GM21786 (cell line): ENCODE measurements at regions not wholly inside any gene's neighbourhood (a gene's known extent, or its start where the extent isn't known, plus 50 kb on each side); places are given as distances from the start of the nearest gene placed in this dataset.
A peak's percentile ranks its signal among the peaks of the same experiment; 100 is the strongest.

Experiments used
- ATAC-seq: cut with Tn5 transposase; IDR thresholded peaks from one replicate; pipeline ENCODE4 v1.9.1; 2021; ENCODE audit not compliant: unreplicated experiment

DNA sequence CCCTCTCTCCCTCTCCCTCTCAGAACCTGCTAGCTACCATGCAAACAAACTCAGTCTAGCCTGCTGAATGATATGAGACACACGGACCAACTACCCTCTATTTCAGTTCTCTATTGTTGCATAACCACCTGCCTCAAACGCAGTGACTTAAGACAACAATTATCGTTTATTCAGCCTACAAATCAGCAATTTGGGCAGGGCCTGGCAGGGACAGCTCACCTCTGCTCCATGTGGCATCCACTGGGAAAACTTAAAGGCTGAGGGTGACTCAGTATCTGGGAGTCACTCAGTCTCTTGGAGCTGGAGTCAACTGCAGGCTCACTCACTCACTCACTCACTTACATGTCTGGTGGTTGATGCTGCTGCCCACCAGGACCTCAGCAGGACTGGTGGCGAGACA lies 121.3 kb downstream of the SEC16B start:
- ATAC-seq, result no peak

DNA sequence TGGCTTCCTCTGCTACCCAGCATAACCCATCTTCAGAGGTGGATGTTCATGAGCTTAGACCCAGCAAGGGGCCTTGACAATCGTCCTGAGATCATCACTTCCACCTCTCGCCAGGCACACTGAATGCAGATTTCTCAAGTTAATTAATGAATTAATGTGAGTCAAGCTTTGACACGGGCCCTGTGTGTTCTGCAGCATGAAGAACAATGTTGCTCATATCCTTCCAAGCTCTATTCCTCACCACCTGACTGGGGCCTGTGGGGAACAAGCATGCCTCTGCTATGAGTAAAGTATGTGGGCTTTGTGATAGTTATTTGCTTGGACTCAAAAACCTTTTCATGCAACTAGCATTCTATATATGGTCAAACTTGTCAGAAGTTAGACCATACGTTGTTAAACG lies 122.0 kb downstream of the SEC16B start:
- no peak for ATAC-seq

DNA sequence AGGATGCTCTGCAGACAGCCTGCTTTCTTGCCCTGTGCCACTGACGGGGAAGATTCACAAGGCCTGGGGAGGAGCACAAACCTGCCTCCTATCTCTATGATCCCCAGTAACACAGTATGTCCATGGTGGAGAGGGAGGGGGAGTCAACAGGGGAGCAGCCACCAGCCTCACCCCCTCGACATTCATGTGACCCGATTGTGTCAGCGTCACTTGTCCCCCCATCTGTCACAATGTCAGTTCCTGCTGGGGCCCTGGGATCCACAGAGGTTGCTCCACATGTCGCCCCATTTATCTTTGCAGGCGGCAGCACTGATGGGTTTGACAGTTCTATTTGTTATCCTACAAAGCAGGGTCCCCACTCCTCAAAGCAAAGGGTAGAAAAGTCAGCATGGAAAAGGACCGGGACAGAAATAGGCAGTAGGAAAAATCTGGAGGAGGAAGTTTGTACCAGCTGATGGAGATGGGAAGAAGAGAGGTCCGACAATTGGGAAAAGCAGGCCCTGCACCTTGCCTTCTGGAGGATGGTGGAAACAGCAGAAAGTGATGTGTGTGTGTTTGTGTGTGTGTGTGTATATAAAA lies 130.9 kb downstream of the SEC16B start:
- no peak for ATAC-seq

DNA sequence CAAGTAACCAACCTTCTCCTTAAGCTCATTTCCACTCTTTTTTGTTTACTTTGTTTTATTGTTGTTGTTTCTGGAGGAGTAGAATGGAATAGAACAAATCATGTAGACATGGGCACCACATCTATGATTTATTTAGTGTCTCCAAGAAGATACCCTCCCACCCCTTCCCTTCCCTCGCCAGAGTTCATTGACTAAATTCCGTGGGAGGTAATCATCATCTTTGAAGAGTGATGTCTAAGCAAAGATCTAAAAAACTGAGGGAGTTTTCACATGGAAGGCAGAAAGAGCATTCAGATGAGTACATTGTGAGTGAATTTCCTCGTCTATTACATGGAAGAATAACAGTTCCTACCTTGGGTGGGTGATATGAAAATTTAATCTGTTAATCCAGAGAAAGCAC lies 136.2 kb downstream of the SEC16B start:
- no peak for ATAC-seq

DNA sequence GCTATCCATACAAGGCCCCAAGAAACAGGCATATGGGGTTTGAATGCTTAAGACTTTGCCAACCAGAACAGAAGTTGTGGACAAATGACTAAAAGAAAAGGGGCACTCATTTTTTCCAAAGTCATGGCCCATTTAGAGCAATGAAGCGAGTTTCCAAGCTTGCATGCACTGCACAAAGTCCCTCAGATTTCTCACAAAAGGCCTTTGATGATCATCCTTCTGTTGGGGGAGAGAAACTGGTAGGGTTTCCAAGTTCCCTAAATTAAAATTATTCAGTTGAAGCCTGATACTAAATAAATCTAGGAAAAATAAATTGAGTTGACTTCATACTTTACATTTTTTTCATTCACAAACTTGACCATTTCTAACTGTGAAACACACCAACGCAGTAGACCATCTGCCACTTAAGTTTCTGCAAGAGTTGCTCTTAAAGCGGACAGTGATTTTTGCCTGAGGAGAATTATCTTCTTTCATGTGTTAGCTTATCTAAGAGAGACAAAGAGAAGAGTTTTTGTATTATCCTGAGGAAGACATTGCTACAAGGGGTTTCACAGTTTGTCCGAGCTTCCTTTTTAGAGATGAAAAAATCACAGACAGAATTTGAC lies 139.2 kb downstream of the SEC16B start:
- ATAC-seq, result no peak

- ATAC-seq, result no peak
Measured at GRCh38 chr1:177825276-177825901, 144.5 kb downstream of the SEC16B start.

DNA sequence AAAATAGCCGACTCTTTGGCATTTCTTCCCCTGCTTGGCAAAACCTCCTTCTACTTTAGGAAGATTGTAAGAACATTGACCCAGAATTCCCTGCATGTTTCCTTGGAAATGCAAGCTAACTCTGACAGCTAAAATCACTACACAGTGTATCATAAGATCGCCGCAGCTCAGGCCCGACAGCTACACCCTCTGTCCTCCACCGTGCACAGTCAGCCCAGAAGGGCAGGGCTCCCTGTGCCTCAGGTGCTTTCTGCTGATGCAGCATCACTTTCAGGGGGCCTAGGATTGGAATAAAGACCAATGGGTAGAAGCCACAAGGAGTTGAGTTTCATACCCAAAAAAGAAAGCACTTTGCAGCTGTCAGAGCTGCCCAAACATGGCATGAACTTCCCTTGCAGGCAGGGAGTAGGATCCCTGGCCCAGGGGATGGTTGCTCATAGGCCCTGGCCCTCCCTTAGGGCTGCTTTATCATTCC lies 145.3 kb downstream of the SEC16B start:
- ATAC-seq, result peak; percentile 49

- ATAC-seq, result no peak
Measured at GRCh38 chr1:177820213-177820612, 149.6 kb downstream of the SEC16B start.

DNA sequence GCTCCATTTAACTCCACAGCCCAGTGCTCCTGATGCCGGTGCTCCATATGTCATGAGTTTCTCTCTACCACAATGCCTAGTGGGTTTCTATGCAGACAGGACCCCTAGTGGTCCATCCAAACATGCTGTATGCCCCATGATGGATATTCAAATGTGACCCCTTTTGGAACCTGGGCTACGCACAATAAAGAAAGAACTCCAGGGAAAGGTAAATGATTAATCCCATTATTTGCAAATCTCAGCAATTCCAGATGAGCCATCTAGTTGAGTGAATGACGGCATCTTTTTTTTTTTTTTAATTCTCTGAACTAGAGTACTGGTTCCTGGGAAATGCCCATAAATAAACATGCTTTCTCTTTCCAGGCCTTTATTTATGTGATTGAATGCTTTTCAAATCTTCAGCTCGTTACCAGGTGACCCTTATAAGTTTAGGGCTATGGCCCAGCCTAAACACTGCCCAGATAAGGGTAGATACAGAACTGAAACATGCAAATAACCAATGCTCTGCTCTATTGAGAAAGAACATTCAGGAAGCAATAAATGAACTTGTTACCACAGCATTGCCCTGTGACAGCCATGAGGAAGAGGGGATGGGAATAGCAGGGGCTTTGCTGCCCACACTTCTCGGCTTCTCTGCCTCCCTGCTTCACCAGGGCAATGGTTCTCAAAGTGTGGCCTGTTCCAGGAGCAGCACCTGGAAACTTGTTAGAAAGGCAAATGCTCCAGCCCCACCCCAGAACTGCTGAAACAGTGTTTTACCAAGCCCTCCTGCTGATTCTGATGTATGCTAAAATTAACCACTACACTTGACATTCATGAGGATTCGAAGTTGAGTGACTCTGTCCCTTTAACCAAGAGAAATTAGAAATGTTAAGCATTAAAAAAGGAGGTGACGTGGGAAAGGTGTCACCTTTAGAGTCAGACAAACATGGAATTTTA lies 151.7 kb downstream of the SEC16B start:
- peak; percentile 97 for ATAC-seq

DNA sequence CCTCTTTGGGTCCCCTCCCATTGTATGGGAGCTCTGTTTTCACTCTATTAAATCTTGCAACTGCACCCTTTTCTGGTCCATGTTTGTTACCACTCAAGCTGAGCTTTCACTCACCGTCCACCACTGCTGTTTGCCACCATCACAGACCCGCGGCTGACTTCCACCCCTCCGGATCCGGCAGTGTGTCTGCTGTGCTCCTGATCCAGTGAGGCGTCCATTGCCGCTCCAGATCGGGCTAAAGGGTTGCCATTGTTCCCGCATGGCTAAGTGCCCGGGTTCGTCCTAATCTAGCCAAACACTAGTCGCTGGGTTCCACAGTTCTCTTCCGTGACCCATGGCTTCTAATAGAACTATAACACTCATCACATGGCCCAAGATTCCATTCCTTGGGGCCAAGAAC lies 157.2 kb downstream of the SEC16B start:
- no peak for ATAC-seq

DNA sequence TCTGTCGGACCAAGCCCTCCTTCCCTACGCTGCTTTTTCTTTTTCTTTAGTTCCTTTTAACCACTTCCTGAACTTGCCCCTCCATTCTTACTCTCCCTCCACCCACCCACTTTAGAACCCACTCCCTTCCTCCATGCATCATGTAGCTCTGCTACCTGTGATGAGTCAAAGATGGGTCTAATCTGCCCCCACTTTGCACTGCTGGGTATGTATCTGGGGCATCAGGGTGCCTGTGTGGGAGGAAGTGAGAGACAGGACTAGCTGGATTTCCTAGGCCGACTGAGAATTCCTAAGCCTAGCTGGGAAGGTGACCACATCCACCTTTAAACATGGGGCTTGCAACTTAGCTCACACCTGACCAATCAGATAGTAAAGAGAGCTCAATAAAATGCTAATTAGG lies 157.7 kb downstream of the SEC16B start:
- ATAC-seq, result no peak

- no peak for ATAC-seq
Measured at GRCh38 chr1:177811429-177811828, 158.4 kb downstream of the SEC16B start.

DNA sequence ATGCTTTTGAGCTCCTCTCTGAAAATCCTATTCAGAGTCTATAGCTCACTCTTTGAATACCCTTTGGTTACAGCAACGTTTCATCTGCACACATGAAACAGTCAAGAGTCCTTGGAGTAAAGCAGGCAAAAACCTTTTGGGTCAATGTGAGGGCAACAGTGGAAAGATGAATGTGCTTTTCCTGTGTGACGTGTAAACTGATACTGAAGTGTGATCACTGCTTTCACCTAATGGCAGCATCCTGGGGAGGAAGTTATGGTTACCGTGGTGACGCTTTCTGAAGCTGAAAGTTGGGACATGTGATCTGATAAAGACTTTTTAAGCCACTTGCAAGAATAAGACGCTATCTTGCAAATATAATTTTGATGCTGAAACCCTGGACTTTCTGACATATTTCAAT lies 160.0 kb downstream of the SEC16B start:
- peak; percentile 94 for ATAC-seq

GRCh38 chr1:177802304-177802703 lies 167.6 kb downstream of the SEC16B start:
- no peak for ATAC-seq

DNA sequence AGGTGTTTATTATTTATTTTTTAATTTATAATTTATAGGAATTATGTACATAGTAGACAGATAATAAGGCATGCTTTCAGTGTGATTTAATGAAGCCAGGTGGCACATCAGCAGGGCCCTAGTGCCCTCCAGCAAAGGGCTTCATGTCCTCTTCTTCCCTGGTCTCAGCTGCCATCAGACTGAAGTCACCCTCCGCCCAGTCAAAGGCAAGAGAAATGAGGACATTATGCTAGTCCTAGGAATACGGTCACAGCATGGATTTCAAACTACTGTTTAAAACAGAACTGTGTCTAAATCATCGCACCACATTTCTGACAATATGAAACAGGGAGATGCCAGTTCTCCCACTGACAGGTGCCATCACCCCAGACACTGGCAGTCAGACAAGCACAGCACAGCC lies 168.1 kb downstream of the SEC16B start:
- no peak for ATAC-seq

DNA sequence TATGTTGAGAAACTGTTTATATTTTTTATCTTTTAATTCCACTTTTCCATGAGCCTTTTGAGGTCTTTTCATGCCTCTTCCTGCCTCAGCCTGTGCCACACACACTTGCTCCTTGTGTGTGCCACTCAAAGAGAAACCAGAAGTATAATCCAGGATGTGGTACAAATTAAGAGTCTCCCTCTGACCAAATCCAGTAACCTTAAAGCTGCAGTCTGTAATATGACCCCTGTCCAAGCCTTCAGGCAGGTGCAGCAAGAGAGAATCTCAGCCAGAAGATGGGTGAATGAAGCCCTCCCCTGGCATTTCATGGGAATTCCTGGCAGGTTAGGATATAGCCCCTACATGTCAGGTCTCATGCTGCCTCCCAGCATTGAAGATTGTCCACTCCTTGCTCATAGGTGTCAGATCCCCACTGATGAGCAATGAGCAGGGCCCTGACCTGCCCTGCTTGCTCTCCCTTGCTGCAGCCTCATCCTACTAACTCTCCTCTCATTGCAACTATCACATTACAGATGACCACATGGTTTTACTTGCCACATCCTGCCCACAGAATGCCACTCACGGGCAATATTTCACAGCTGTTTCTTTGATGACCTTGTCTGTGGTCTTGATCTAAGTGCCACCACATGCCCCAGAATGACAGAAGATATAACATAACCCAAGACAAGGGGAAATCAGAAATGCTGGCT lies 169.3 kb downstream of the SEC16B start:
- peak; percentile 75 for ATAC-seq

DNA sequence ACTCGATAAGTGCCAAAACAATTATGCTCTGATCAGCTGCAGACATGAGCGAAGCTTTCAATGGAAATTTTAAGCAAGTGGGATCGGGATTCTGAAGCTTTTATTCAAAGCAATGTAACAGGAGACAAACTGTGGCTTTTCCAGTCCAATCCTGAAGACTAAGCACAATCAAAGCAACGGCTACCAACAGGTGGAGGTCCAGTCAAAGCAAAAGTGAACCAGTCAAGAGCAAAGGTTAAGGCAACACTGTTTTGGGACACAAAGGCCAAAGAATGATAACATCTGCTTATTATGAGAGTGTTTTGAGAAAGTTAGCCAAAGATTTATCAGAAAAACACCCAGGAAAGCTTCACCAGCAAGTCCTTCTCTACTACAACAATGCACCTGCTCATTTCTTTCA lies 170.1 kb downstream of the SEC16B start:
- ATAC-seq, result no peak

GRCh38 chr1:177798614-177799013 lies 171.2 kb downstream of the SEC16B start:
- peak; percentile 33 for ATAC-seq

- no peak for ATAC-seq
Measured at GRCh38 chr1:177796561-177796960, 173.3 kb downstream of the SEC16B start.

- no peak for ATAC-seq
Measured at GRCh38 chr1:177794376-177794991, 175.4 kb downstream of the SEC16B start.
